ENCODE measurements at regions not wholly inside any gene's neighbourhood (a gene's known extent, or its start where the extent isn't known, plus 50 kb on each side); places are given as distances from the start of the nearest gene placed in this dataset.

DNA sequence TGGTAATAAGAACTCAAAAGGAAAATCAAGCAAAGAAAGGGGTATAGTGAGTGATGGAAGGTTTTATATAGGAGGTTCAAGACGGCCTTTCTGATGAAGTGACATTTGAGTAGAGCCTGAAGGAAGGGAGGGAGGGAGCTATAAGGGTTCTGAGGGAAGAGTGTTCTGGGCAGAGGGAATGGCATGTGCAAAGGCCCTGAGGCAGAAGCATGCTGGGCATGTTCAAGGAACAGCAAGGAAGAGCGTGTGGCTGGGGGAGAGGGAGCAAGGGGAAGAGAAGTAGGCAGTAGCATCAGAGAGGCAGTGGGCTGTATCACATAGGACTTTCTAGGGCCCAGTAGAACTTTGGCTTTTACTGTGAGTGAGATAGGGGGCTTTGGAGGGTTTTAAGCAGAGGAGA is 108.9 kb upstream of the NAV2 start:
- TF ChIP-seq YY1 (IDR thresholded peaks at IDR 0.05; ENCODE audit: low read depth) (no peak), RAD21 (IDR thresholded peaks at IDR 0.05; ENCODE audit: low read depth) (no peak), FOXM1 (IDR thresholded peaks at IDR 0.05; ENCODE audit: borderline replicate concordance, low read depth) (no peak), CREB1 (IDR thresholded peaks at IDR 0.05; ENCODE audit: low read depth) (no peak), USF1 (IDR thresholded peaks at IDR 0.05) (no peak), NFIC (IDR thresholded peaks at IDR 0.05) (no peak), TCF12 (IDR thresholded peaks at IDR 0.05; ENCODE audit: low read depth) (no peak), ZBTB7A (IDR thresholded peaks at IDR 0.05; ENCODE audit: low read depth) (no peak)

- TF ChIP-seq TAF1 (IDR thresholded peaks at IDR 0.05; ENCODE audit: low read depth) (no peak), CEBPB (IDR thresholded peaks at IDR 0.05) (no peak), NFIC (IDR thresholded peaks at IDR 0.05) (no peak), YY1 (IDR thresholded peaks at IDR 0.05; ENCODE audit: low read depth) (no peak), CREB1 (IDR thresholded peaks at IDR 0.05; ENCODE audit: low read depth) (no peak), TCF12 (IDR thresholded peaks at IDR 0.05; ENCODE audit: low read depth) (no peak), EP300 (IDR thresholded peaks at IDR 0.05; ENCODE audit: borderline replicate concordance) (no peak), ZBTB7A (IDR thresholded peaks at IDR 0.05; ENCODE audit: low read depth) (no peak), RAD21 (IDR thresholded peaks at IDR 0.05; ENCODE audit: low read depth) (no peak), TEAD4 (IDR thresholded peaks at IDR 0.05) (no peak), USF1 (IDR thresholded peaks at IDR 0.05) (no peak), EGR1 (IDR thresholded peaks at IDR 0.05) (no peak), FOXM1 (IDR thresholded peaks at IDR 0.05; ENCODE audit: borderline replicate concordance, low read depth) (no peak)
- TF ChIP-seq, protein P1, sequence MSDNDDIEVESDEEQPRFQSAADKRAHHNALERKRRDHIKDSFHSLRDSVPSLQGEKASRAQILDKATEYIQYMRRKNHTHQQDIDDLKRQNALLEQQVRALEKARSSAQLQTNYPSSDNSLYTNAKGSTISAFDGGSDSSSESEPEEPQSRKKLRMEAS (IDR thresholded peaks at IDR 0.05), result no peak
- TF ChIP-seq, protein P2, sequence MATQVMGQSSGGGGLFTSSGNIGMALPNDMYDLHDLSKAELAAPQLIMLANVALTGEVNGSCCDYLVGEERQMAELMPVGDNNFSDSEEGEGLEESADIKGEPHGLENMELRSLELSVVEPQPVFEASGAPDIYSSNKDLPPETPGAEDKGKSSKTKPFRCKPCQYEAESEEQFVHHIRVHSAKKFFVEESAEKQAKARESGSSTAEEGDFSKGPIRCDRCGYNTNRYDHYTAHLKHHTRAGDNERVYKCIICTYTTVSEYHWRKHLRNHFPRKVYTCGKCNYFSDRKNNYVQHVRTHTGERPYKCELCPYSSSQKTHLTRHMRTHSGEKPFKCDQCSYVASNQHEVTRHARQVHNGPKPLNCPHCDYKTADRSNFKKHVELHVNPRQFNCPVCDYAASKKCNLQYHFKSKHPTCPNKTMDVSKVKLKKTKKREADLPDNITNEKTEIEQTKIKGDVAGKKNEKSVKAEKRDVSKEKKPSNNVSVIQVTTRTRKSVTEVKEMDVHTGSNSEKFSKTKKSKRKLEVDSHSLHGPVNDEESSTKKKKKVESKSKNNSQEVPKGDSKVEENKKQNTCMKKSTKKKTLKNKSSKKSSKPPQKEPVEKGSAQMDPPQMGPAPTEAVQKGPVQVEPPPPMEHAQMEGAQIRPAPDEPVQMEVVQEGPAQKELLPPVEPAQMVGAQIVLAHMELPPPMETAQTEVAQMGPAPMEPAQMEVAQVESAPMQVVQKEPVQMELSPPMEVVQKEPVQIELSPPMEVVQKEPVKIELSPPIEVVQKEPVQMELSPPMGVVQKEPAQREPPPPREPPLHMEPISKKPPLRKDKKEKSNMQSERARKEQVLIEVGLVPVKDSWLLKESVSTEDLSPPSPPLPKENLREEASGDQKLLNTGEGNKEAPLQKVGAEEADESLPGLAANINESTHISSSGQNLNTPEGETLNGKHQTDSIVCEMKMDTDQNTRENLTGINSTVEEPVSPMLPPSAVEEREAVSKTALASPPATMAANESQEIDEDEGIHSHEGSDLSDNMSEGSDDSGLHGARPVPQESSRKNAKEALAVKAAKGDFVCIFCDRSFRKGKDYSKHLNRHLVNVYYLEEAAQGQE (IDR thresholded peaks at IDR 0.05; ENCODE audit: low read depth), result no peak
Observed at GRCh38 chr11:19602891-19603290, 109.7 kb upstream of the NAV2 start.

- no peak for TF ChIP-seq TCF12 (IDR thresholded peaks at IDR 0.05; ENCODE audit: low read depth)
Observed at GRCh38 chr11:19602406-19602805, 110.2 kb upstream of the NAV2 start.

DNA sequence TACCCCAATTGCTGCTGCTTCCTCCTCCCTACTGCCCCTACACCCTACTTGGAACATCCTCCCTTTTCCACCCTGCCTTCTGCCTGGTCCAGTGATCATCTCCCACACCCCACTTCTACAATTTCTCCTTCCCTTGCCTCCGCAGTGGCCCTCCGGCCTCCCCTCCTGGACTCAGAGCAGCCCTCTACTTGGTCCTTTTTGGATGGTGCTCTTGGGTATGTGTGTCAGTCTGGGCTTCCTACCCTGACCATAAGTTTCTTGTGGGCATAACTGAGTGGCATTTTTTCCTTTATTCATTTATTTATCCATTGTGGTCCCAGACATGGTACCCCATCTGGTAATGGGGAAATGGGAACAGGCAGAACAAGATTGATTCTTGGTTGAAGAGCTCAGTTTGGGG is 111.4 kb upstream of the NAV2 start:
- TF ChIP-seq, protein P1 (IDR thresholded peaks at IDR 0.05), result no peak
- TF ChIP-seq FOXM1 (IDR thresholded peaks at IDR 0.05; ENCODE audit: borderline replicate concordance, low read depth) (no peak), EGR1 (IDR thresholded peaks at IDR 0.05) (no peak), NFIC (IDR thresholded peaks at IDR 0.05) (no peak), TEAD4 (IDR thresholded peaks at IDR 0.05) (no peak), EP300 (IDR thresholded peaks at IDR 0.05; ENCODE audit: borderline replicate concordance) (no peak), USF1 (IDR thresholded peaks at IDR 0.05) (no peak), YY1 (IDR thresholded peaks at IDR 0.05; ENCODE audit: low read depth) (no peak)
- TF ChIP-seq, protein P2 (IDR thresholded peaks at IDR 0.05; ENCODE audit: low read depth), result no peak

- TF ChIP-seq RAD21 (IDR thresholded peaks at IDR 0.05; ENCODE audit: low read depth) (no peak), CREB1 (IDR thresholded peaks at IDR 0.05; ENCODE audit: low read depth) (no peak), TEAD4 (IDR thresholded peaks at IDR 0.05) (no peak), TCF12 (IDR thresholded peaks at IDR 0.05; ENCODE audit: low read depth) (no peak), YY1 (IDR thresholded peaks at IDR 0.05; ENCODE audit: low read depth) (no peak), CEBPB (IDR thresholded peaks at IDR 0.05) (no peak)
- TF ChIP-seq, protein P2 (IDR thresholded peaks at IDR 0.05; ENCODE audit: low read depth), result no peak
Observed at GRCh38 chr11:19599681-19600080, 113.0 kb upstream of the NAV2 start.

Measured in Ishikawa (cell line).